ENCODE measurements at regions not wholly inside any gene's neighbourhood (a gene's known extent, or its start where the extent isn't known, plus 50 kb on each side); places are given as distances from the start of the nearest gene placed in this dataset.

DNA sequence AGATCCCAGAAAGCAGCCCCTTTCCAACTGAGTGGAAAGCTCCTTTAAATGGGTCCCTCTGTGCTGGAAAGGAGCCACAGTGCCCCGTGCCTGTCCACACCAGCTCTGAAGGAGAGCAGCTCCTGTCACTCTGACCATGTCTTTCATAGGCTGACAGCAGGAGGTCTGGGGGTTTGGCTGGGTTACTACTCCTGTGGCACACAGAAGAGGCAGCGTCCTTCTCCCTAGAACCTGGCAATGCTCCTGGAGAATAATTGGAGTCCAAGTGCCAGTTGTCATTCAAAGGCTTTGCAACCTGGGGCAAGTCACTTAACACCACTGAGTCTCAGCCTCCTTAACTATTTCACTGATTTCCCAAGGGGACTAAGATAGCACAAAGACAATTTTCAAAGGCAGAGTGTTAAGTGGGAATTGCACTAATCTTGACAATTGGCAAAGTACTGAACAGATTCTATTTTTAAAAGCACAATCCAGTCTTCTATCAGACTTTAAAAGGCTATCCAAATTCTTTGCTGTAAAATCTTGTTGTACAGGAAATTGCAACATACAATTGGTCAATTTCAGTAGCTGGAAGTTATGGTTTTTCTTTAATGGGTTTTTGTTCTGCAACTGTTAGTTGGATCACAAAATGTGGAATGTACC lies 457.2 kb downstream of the KIF16B start:
- no peak for DNase-seq

DNA sequence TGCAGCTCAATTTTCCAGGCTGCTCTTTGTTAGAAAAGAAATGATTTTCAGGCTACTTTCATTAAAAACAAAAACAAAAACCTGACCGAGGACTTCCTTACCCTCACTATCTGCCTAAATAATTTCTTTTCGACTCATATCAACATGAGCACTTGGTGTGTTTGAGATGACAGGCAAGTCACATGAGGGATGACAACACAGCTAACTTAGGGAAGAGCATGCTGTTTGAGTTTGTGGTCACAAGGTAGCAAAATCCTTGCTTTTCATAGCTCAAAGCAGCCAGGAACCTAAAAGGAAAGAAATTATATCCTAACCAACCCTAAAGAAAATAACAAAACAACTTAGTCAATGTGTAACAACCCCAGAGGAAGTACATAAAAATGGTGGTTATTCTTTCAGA lies 459.5 kb downstream of the KIF16B start:
- DNase-seq, result no peak

DNA sequence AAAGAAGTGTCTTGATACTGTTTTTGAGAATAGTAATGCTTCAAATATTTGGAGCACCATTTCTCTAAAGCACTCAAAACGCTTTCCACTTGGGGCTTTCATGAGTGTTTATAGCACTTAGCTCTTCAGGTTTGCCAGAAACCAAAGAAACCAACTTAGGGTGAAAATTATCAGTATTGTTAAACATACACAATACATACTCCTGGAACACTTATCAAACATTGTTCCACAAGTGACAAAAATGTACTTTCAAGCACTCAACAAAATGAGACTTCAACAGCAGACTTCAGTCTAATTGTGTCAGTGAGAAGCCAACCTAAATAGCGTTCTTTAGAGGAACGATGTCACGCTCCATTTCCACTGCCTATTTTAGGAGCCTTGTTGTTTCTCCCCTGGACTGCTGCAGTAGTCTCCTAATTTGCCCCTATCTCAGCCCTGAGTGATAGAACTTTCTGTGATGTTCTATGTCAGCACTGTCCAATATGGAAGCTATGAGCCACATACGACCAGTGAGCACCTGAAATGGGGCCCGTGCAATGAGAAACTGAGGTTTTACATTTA lies 461.3 kb downstream of the KIF16B start:
- no peak for DNase-seq

- DNase-seq, result no peak
Measured at GRCh38 chr20:16111172-16111832, 461.9 kb downstream of the KIF16B start.

- DNase-seq, result no peak
Measured at GRCh38 chr20:16107172-16107870, 465.9 kb downstream of the KIF16B start.

DNA sequence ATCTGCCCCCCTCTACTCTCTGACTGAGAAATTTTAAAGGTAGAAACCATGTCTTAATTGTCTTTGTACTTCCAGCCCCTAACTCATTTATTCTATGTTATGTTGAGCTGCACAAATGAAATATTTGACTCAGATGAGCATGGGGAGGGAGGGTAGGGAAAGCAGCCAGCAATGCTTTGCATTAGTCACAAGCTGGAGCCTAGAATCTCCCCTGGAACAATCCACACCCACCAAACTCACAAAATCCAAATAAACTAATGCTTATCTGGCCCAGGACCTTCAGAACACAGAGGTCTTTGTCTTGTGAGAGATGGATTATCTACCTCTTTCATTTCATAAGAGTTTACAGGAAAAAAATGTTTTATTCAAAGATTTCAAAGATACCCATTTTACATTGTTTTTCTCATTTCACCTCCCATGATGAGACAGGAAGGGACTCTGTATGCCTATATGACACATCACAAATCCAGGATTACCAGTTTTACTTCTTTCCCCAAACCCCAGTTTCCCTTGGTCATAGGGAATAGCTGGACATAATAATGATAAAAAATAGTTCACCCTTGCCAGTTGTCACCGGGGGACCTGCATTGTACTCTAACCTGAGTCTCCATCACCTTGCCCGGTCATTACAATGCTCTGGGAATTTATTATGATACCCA lies 466.9 kb downstream of the KIF16B start:
- no peak for DNase-seq

- DNase-seq, result peak in 1 of 2 donors; percentile 91
Measured at GRCh38 chr20:16104783-16105182, 468.5 kb downstream of the KIF16B start.
